ENCODE measurements at regions not wholly inside any gene's neighbourhood (a gene's known extent, or its start where the extent isn't known, plus 50 kb on each side); places are given as distances from the start of the nearest gene placed in this dataset.

DNA sequence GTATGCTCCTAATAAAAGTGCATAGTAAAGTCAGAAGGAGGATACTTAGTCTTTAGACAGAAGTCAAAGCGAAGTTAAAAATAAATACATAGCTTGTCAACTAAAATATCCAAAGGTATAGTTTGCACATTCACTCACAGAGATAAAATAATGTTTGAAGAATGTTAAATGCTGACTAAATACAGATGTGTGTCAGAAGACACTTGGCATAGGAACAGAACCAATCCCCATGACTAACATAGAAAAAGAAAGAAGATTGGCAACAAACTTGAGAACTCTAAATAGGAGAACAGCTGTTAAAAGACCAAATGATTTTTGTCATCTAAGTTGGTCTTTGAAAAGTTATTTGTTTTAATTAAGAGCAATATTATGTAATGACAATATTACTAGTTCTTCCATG is 1172.1 kb upstream of the RAG2 start:
- no peak overlapping the region for H3K4me3 ChIP-seq (ENCODE audit: control insufficient read depth in 1 of 2, extremely low read depth in 1 of 2, low read length in 1 of 2)
- Mint-ChIP-seq H3K4me1 (no peaks in the 10 kb centered on the region), H3K27me3 (no peaks in the 10 kb centered on the region), H3K27ac (no peak overlapping the region), H3K4me3 (no peak overlapping the region), H3K9me3 (peaks cover 17 to 25% (median 21%) of the 10 kb centered on the region in 3 donors), H3K36me3 (no peaks in the 10 kb centered on the region)
- H3K27ac ChIP-seq (ENCODE audit: low read length): no peak overlapping the region
- ChIA-PET POLR2A (no interaction called here), CTCF (no interaction called here)
- no CpG with 5 or more reads among the region's 1 CpG for WGBS (ENCODE audit: insufficient coverage)
- no peaks in the 10 kb centered on the region for H3K4me1 ChIP-seq (ENCODE audit: control insufficient read depth in 1 of 2, extremely low read depth in 1 of 2, insufficient read depth in 2 of 2, low read length in 2 of 2)
- DNase-seq (no peak), ATAC-seq (replicated peaks in 1 of 4) (no peak)
- H3K9me3 ChIP-seq: no peaks in the 10 kb centered on the region
- no peaks in the 10 kb centered on the region for H3K27me3 ChIP-seq (replicated peaks in 1 of 2; ENCODE audit: control insufficient read depth in 2 of 2, extremely low read depth in 1 of 2, insufficient read depth in 2 of 2, low read length in 1 of 2)
- no peaks in the 10 kb centered on the region for H3K36me3 ChIP-seq (ENCODE audit: control insufficient read depth in 2 of 2, extremely low read depth in 1 of 2, insufficient read depth in 1 of 2, low read length in 1 of 2)

DNA sequence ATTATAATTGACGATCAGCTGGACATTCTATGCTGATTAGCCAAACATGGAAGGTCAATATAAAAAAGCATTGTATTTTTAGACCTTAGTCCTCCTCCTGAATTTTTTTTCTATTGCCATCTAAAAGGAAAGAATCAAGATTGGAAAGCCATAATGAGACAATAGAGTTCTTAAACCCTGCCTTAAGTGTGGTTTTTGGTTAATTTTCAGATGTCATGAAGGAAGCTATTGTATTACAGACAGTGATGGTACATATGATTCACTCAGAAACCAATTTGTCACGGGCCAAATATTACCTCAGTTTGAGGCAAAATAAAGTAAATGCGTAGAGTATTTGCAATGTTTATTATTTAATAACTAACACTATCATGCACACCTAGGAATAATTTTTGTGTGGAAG is 1164.0 kb upstream of the RAG2 start:
- Histone ChIP-seq H3K9me3 (no peaks in the 10 kb centered on the region), H3K27me3 (replicated peaks in 1 of 2; ENCODE audit: control insufficient read depth in 2 of 2, extremely low read depth in 1 of 2, insufficient read depth in 2 of 2, low read length in 1 of 2) (no peaks in the 10 kb centered on the region), H3K27ac (ENCODE audit: low read length) (no peak overlapping the region), H3K36me3 (ENCODE audit: control insufficient read depth in 2 of 2, extremely low read depth in 1 of 2, insufficient read depth in 1 of 2, low read length in 1 of 2) (no peaks in the 10 kb centered on the region), H3K4me3 (ENCODE audit: control insufficient read depth in 1 of 2, extremely low read depth in 1 of 2, low read length in 1 of 2) (no peak overlapping the region), H3K4me1 (ENCODE audit: control insufficient read depth in 1 of 2, extremely low read depth in 1 of 2, insufficient read depth in 2 of 2, low read length in 2 of 2) (no peaks in the 10 kb centered on the region)
- no peak for DNase-seq
- H3K4me3 Mint-ChIP-seq: no peak overlapping the region
- no peak overlapping the region for H3K27ac Mint-ChIP-seq
- ChIA-PET CTCF (no interaction called here), POLR2A (no interaction called here)
- H3K4me1 Mint-ChIP-seq: no peaks in the 10 kb centered on the region
- no peaks in the 10 kb centered on the region for H3K27me3 Mint-ChIP-seq
- no CpG with 5 or more reads among the region's 3 CpGs for whole genome bisulfite sequencing (ENCODE audit: insufficient coverage)
- ATAC-seq (replicated peaks in 1 of 4): no peak
- H3K36me3 Mint-ChIP-seq: no peaks in the 10 kb centered on the region
- H3K9me3 Mint-ChIP-seq: peaks cover 9 to 33% (median 12%) of the 10 kb centered on the region in 3 donors

DNA sequence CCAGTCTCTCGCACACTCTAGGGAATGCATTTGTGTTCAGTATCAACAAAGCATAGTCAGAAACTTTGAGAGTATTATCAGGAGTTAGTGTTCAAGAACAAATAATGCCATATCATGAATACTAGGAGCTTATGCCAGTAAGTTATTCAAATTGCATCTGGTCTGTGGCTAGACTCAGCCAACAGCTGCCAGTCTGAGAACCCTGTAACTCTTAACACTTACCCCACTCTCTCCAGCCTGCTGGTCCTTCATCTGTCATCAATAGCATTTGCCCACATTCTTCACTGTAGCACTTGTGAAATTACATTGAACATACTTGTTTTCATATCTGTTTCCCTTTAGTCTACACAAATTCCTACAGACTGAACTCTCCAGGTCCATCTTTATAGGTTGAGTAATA is 1157.5 kb upstream of the RAG2 start:
- Histone ChIP-seq H3K27ac (ENCODE audit: low read length) (no peak overlapping the region), H3K27me3 (replicated peaks in 1 of 2; ENCODE audit: control insufficient read depth in 2 of 2, extremely low read depth in 1 of 2, insufficient read depth in 2 of 2, low read length in 1 of 2) (no peaks in the 10 kb centered on the region), H3K9me3 (no peaks in the 10 kb centered on the region), H3K4me3 (ENCODE audit: control insufficient read depth in 1 of 2, extremely low read depth in 1 of 2, low read length in 1 of 2) (no peak overlapping the region), H3K4me1 (ENCODE audit: control insufficient read depth in 1 of 2, extremely low read depth in 1 of 2, insufficient read depth in 2 of 2, low read length in 2 of 2) (no peaks in the 10 kb centered on the region), H3K36me3 (ENCODE audit: control insufficient read depth in 2 of 2, extremely low read depth in 1 of 2, insufficient read depth in 1 of 2, low read length in 1 of 2) (no peaks in the 10 kb centered on the region)
- Mint-ChIP-seq H3K27ac (no peak overlapping the region), H3K36me3 (no peaks in the 10 kb centered on the region), H3K27me3 (no peaks in the 10 kb centered on the region), H3K4me3 (no peak overlapping the region), H3K4me1 (no peaks in the 10 kb centered on the region), H3K9me3 (peaks cover 12 to 36% (median 23%) of the 10 kb centered on the region in 3 donors)
- WGBS (ENCODE audit: insufficient coverage): no CpG with 5 or more reads among the region's 1 CpG
- CTCF ChIA-PET: no interaction called here
- DNase-seq: no peak
- POLR2A ChIA-PET: no interaction called here
- ATAC-seq (replicated peaks in 1 of 4): no peak

DNA sequence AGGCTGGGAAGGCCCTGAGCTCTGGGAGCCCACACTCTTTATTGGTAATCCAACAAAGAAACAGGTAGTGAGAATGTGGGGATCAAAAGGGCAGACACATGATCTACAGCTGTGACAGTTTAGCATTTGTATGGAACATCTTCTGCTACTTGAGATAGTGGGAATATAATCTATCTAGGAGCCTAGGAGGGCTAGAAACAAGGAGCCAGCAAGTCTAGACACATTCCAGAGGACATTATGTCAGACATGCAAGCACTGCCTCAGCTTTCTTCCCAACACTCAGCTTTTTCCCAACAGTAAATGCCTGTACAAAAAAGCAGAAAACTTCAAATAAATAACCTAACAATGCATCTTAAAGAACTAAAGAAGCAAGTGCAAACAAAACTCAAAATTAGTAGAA is 1150.6 kb upstream of the RAG2 start:
- Mint-ChIP-seq H3K4me1 (no peaks in the 10 kb centered on the region), H3K27ac (no peak overlapping the region), H3K9me3 (peaks cover 9 to 27% (median 11%) of the 10 kb centered on the region in 3 donors), H3K4me3 (no peak overlapping the region), H3K27me3 (no peaks in the 10 kb centered on the region), H3K36me3 (no peaks in the 10 kb centered on the region)
- Histone ChIP-seq H3K27me3 (replicated peaks in 1 of 2; ENCODE audit: control insufficient read depth in 2 of 2, extremely low read depth in 1 of 2, insufficient read depth in 2 of 2, low read length in 1 of 2) (no peaks in the 10 kb centered on the region), H3K36me3 (ENCODE audit: control insufficient read depth in 2 of 2, extremely low read depth in 1 of 2, insufficient read depth in 1 of 2, low read length in 1 of 2) (no peaks in the 10 kb centered on the region), H3K4me1 (ENCODE audit: control insufficient read depth in 1 of 2, extremely low read depth in 1 of 2, insufficient read depth in 2 of 2, low read length in 2 of 2) (no peaks in the 10 kb centered on the region), H3K4me3 (ENCODE audit: control insufficient read depth in 1 of 2, extremely low read depth in 1 of 2, low read length in 1 of 2) (no peak overlapping the region), H3K9me3 (no peaks in the 10 kb centered on the region), H3K27ac (ENCODE audit: low read length) (no peak overlapping the region)
- POLR2A ChIA-PET: no interaction called here
- CTCF ChIA-PET: no interaction called here
- no peak for DNase-seq
- ATAC-seq (replicated peaks in 1 of 4): no peak

DNA sequence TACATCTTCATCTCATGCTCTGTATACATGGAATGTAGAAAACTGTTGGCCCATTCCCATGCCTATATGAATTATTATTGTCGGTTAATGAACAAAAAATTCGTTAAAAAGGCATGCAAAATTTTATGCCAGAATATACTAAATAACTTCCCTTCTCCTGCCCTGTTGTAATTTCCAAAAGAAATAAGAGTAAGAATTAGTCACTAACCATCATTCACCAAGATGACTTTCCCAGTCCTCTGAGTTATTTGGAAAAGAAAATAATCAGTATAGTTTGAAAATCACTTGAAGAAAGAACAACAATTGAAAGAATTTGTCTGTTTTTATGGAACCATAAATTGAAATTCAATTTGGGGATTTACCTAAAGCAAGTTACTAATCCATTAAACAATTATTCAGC is 1149.1 kb upstream of the RAG2 start:
- WGBS (ENCODE audit: insufficient coverage): no CpG with 5 or more reads among the region's 2 CpGs
- no peak overlapping the region for H3K27ac ChIP-seq (ENCODE audit: low read length)
- ATAC-seq (replicated peaks in 1 of 4): no peak
- H3K9me3 ChIP-seq: no peaks in the 10 kb centered on the region
- no peaks in the 10 kb centered on the region for H3K36me3 ChIP-seq (ENCODE audit: control insufficient read depth in 2 of 2, extremely low read depth in 1 of 2, insufficient read depth in 1 of 2, low read length in 1 of 2)
- H3K36me3 Mint-ChIP-seq: no peaks in the 10 kb centered on the region
- DNase-seq: no peak
- H3K27me3 Mint-ChIP-seq: no peaks in the 10 kb centered on the region
- ChIA-PET POLR2A (no interaction called here), CTCF (no interaction called here)
- H3K4me1 ChIP-seq (ENCODE audit: control insufficient read depth in 1 of 2, extremely low read depth in 1 of 2, insufficient read depth in 2 of 2, low read length in 2 of 2): no peaks in the 10 kb centered on the region
- no peak overlapping the region for H3K4me3 ChIP-seq (ENCODE audit: control insufficient read depth in 1 of 2, extremely low read depth in 1 of 2, low read length in 1 of 2)
- H3K27me3 ChIP-seq (replicated peaks in 1 of 2; ENCODE audit: control insufficient read depth in 2 of 2, extremely low read depth in 1 of 2, insufficient read depth in 2 of 2, low read length in 1 of 2): no peaks in the 10 kb centered on the region
- peaks cover 9 to 24% (median 12%) of the 10 kb centered on the region in 3 donors for H3K9me3 Mint-ChIP-seq
- no peak overlapping the region for H3K4me3 Mint-ChIP-seq
- H3K27ac Mint-ChIP-seq: no peak overlapping the region
- no peaks in the 10 kb centered on the region for H3K4me1 Mint-ChIP-seq

DNA sequence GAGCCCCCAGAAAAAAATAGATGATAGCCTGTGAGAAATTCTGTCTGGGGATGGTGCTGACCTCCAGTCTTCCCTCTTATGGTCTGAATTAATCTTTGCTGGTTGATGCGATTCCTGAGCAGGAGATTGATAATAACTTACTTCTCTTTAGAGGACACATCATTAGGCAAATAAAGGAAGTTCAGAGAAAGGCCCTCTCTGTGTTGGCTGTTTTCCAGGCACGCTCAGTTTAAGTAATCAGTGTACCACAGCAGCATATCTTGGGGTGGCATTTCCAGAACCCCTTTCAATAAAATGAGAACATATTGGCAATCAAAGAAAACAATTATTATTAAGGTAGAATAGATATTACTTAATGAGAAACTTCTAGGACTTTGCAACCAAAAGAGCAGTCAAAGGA is 1129.3 kb upstream of the RAG2 start:
- H3K27me3 ChIP-seq (replicated peaks in 1 of 2; ENCODE audit: control insufficient read depth in 2 of 2, extremely low read depth in 1 of 2, insufficient read depth in 2 of 2, low read length in 1 of 2): no peaks in the 10 kb centered on the region
- no peaks in the 10 kb centered on the region for H3K4me1 ChIP-seq (ENCODE audit: control insufficient read depth in 1 of 2, extremely low read depth in 1 of 2, insufficient read depth in 2 of 2, low read length in 2 of 2)
- Mint-ChIP-seq H3K4me1 (no peaks in the 10 kb centered on the region), H3K36me3 (no peaks in the 10 kb centered on the region), H3K4me3 (no peak overlapping the region), H3K27me3 (no peaks in the 10 kb centered on the region), H3K27ac (no peak overlapping the region), H3K9me3 (peaks cover 8 to 32% (median 30%) of the 10 kb centered on the region in 3 donors)
- DNase-seq: no peak
- ChIA-PET CTCF (interaction anchor here in 1 of 2 donors (0.5 kb wide), 1 partner anchor 263 kb away, joined by 4 read pairs; no protein-coding TSS in a partner anchor), POLR2A (no interaction called here)
- H3K36me3 ChIP-seq (ENCODE audit: control insufficient read depth in 2 of 2, extremely low read depth in 1 of 2, insufficient read depth in 1 of 2, low read length in 1 of 2): no peaks in the 10 kb centered on the region
- H3K9me3 ChIP-seq: no peaks in the 10 kb centered on the region
- no peak for ATAC-seq (replicated peaks in 1 of 4)
- no peak overlapping the region for H3K4me3 ChIP-seq (ENCODE audit: control insufficient read depth in 1 of 2, extremely low read depth in 1 of 2, low read length in 1 of 2)
- no CpG with 5 or more reads among the region's 2 CpGs for WGBS (ENCODE audit: insufficient coverage)
- H3K27ac ChIP-seq (ENCODE audit: low read length): no peak overlapping the region

DNA sequence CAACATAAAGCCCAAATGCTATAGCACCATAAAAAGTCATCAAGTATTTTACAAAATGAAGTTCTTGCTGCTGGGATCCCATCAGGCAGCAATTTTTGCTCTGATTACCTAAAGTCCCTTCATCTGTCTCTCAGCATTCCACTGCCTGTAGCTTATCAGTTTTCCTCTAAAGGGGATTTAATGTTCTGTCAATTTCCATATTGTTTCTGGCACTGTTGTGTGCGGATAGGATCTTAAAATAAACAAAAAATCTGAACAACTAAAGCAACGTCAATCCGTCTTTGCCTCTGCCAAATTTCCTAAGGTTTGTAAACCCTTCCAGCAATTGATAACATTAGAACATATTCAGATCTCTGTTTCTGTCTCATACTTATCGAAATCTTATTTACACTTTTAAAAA is 1126.3 kb upstream of the RAG2 start:
- Histone ChIP-seq H3K4me3 (ENCODE audit: control insufficient read depth in 1 of 2, extremely low read depth in 1 of 2, low read length in 1 of 2) (no peak overlapping the region), H3K27ac (ENCODE audit: low read length) (no peak overlapping the region), H3K9me3 (no peaks in the 10 kb centered on the region), H3K27me3 (replicated peaks in 1 of 2; ENCODE audit: control insufficient read depth in 2 of 2, extremely low read depth in 1 of 2, insufficient read depth in 2 of 2, low read length in 1 of 2) (no peaks in the 10 kb centered on the region), H3K36me3 (ENCODE audit: control insufficient read depth in 2 of 2, extremely low read depth in 1 of 2, insufficient read depth in 1 of 2, low read length in 1 of 2) (no peaks in the 10 kb centered on the region), H3K4me1 (ENCODE audit: control insufficient read depth in 1 of 2, extremely low read depth in 1 of 2, insufficient read depth in 2 of 2, low read length in 2 of 2) (no peaks in the 10 kb centered on the region)
- no CpG with 5 or more reads among the region's 4 CpGs for WGBS (ENCODE audit: insufficient coverage)
- ChIA-PET CTCF (no interaction called here), POLR2A (no interaction called here)
- ATAC-seq (replicated peaks in 1 of 4) (no peak), DNase-seq (no peak)
- Mint-ChIP-seq H3K4me3 (no peak overlapping the region), H3K27me3 (no peaks in the 10 kb centered on the region), H3K4me1 (no peaks in the 10 kb centered on the region), H3K27ac (no peak overlapping the region), H3K9me3 (peaks cover 10 to 30% (median 23%) of the 10 kb centered on the region in 3 donors), H3K36me3 (no peaks in the 10 kb centered on the region)

All from T-cell (primary cell).